GM23338 (cell line): ENCODE measurements at regions not wholly inside any gene's neighbourhood (a gene's known extent, or its start where the extent isn't known, plus 50 kb on each side); places are given as distances from the start of the nearest gene placed in this dataset.

Experiments used
- CREB1 ChIP-seq: fragments of 250-450 bp; sonication (Bioruptor Pico); IDR thresholded peaks from 2 replicates; pipeline ENCODE4 v1.5.0; 2020; ENCODE audit warnings: low read depth, mild to moderate bottlenecking, moderate library complexity
- CTCF ChIP-seq, 2 experiments: fragments of 200-600 bp in 1 of 2; sonication (generic) in 1 of 2; conservative IDR thresholded peaks; 2 replicates each; pipeline versions ENCODE4 v1.5.1 to v1.6.1; 2016 to 2017; ENCODE audit warnings: antibody characterized with exemption in 2 of 2, low read depth in 2 of 2, mild to moderate bottlenecking in 2 of 2, moderate library complexity in 1 of 2
- EZH2 ChIP-seq: fragments of 200-600 bp; sonication (generic); IDR thresholded peaks from one replicate; pipeline ENCODE4 v1.8.0; 2017; ENCODE audit warnings: antibody characterized with exemption, mild to moderate bottlenecking, low read depth; ENCODE audit not compliant: unreplicated experiment
- POLR2AphosphoS5 ChIP-seq: IDR thresholded peaks from 2 replicates; pipeline ENCODE4 v1.6.1; 2016; ENCODE audit warnings: antibody characterized with exemption, low read depth

GRCh38 chr1:244224487-244225430 is 173.7 kb downstream of the ZBTB18 start:
- no peak for TF ChIP-seq CTCF (conservative IDR thresholded peaks at IDR 0.05; ENCODE audit: low read depth in 2 of 2)
- TF ChIP-seq EZH2 = no peak
- no peak for TF ChIP-seq POLR2AphosphoS5
- no peak for TF ChIP-seq CREB1 (CRISPR knock-in tag)
